Transverse colon (tissue), 3 donors: ENCODE measurements at regions not wholly inside any gene's neighbourhood (a gene's known extent, or its start where the extent isn't known, plus 50 kb on each side); places are given as distances from the start of the nearest gene placed in this dataset.
A peak's percentile ranks its signal among the peaks of the same experiment; 100 is the strongest.

Experiments used
- POLR2A ChIP-seq: fragments of 450-650 bp; IDR thresholded peaks from one replicate; pipeline ENCODE4 v1.6.1; 2016; ENCODE audit warnings: antibody characterized with exemption, mild to moderate bottlenecking, moderate library complexity
- TF ChIP-seq, protein P1 (sequence below), 5 experiments: fragments of 200-600 bp in 3 of 5; fragments of 450-650 bp in 2 of 5; sonication (generic) in 3 of 5; IDR thresholded peaks; 1 replicate in 2 of 5; 2 replicates in 3 of 5; pipeline ENCODE4 v1.5.1; 2016 to 2017; ENCODE audit warnings: antibody characterized with exemption in 5 of 5, inconsistent platforms in 3 of 5, mild to moderate bottlenecking in 2 of 5, moderate library complexity in 1 of 5

GRCh38 chr4:15231265-15232091 is 196.4 kb upstream of the C1QTNF7 start:
- no peak for TF ChIP-seq POLR2A
- TF ChIP-seq, protein P1, sequence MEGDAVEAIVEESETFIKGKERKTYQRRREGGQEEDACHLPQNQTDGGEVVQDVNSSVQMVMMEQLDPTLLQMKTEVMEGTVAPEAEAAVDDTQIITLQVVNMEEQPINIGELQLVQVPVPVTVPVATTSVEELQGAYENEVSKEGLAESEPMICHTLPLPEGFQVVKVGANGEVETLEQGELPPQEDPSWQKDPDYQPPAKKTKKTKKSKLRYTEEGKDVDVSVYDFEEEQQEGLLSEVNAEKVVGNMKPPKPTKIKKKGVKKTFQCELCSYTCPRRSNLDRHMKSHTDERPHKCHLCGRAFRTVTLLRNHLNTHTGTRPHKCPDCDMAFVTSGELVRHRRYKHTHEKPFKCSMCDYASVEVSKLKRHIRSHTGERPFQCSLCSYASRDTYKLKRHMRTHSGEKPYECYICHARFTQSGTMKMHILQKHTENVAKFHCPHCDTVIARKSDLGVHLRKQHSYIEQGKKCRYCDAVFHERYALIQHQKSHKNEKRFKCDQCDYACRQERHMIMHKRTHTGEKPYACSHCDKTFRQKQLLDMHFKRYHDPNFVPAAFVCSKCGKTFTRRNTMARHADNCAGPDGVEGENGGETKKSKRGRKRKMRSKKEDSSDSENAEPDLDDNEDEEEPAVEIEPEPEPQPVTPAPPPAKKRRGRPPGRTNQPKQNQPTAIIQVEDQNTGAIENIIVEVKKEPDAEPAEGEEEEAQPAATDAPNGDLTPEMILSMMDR (IDR thresholded peaks at IDR 0.05), result peak; percentile 61 to 71 (median 66)
